ENCODE measurements at regions not wholly inside any gene's neighbourhood (a gene's known extent, or its start where the extent isn't known, plus 50 kb on each side); places are given as distances from the start of the nearest gene placed in this dataset.

DNA sequence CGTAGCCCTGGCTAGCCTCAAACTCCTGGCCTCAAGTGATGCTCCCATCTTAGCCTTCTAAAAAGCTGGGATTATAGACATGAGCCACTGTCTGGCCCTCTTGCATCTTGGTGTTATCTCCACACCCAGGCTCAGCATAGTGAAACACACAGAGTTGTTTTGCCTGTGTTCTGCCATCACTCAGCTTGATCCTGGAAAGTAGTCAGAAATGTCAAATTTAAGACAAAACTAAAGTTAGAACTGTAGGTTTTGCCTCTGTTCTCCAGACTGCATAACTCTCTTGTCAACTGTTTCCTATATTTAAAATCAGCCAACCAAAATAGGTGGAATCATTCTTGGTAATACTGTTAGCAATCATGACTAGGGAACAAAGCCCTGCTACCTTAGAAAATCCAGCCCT is 72.1 kb upstream of the GULP1 start:
- TF ChIP-seq, protein P1, sequence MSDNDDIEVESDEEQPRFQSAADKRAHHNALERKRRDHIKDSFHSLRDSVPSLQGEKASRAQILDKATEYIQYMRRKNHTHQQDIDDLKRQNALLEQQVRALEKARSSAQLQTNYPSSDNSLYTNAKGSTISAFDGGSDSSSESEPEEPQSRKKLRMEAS (IDR thresholded peaks at IDR 0.05): no peak
- TF ChIP-seq, protein P2, sequence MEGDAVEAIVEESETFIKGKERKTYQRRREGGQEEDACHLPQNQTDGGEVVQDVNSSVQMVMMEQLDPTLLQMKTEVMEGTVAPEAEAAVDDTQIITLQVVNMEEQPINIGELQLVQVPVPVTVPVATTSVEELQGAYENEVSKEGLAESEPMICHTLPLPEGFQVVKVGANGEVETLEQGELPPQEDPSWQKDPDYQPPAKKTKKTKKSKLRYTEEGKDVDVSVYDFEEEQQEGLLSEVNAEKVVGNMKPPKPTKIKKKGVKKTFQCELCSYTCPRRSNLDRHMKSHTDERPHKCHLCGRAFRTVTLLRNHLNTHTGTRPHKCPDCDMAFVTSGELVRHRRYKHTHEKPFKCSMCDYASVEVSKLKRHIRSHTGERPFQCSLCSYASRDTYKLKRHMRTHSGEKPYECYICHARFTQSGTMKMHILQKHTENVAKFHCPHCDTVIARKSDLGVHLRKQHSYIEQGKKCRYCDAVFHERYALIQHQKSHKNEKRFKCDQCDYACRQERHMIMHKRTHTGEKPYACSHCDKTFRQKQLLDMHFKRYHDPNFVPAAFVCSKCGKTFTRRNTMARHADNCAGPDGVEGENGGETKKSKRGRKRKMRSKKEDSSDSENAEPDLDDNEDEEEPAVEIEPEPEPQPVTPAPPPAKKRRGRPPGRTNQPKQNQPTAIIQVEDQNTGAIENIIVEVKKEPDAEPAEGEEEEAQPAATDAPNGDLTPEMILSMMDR (IDR thresholded peaks at IDR 0.05; ENCODE audit: control extremely low read depth in 1 of 3, insufficient read depth in 1 of 3, low read depth in 1 of 3, low read length in 3 of 3): no peak
- no peak for TF ChIP-seq EZH2 (IDR thresholded peaks at IDR 0.05; ENCODE audit: low read depth, low read length, severe bottlenecking)
- TF ChIP-seq POLR2AphosphoS5 (IDR thresholded peaks at IDR 0.05; ENCODE audit: low read depth, low read length): no peak
- no peak for TF ChIP-seq JUN (IDR thresholded peaks at IDR 0.05; ENCODE audit: low read depth, low read length)

All from H1 (cell line).